ENCODE measurements at regions not wholly inside any gene's neighbourhood (a gene's known extent, or its start where the extent isn't known, plus 50 kb on each side); places are given as distances from the start of the nearest gene placed in this dataset.
"Not testable (repeated sequence)": the region's sequence is repeated elsewhere in the genome, so short reads cannot be mapped to it uniquely, and the experiment has no call there.

DNA sequence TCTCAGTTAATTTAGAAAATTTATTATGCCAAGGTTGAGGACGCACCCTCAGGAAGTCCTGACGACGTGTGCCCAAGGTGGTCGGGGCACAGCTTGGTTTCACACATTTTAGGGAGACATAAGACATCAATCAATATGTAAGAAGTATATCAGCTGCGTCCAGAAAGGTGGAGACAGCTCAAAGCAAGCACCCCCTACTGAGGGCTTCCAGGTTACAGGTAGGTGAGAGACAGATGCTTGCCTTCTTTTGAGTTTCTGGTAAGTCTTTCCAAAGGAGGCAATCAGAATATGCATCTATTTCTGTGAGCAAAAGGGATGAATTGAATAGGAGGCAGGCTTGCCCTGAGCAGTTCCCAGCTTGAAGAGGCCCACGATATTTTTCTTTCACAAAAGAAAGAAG is 614.3 kb downstream of the XPNPEP1 start:
- in situ Hi-C loops (cut with HindIII; ENCODE audit: low sequenced_read_pairs) = no loop called here

- in situ Hi-C loops (cut with HindIII; ENCODE audit: low sequenced_read_pairs) = not testable (repeated sequence)
These were observed 616.2 kb downstream of the XPNPEP1 start for GRCh38 chr10:109307102-109307501.

DNA sequence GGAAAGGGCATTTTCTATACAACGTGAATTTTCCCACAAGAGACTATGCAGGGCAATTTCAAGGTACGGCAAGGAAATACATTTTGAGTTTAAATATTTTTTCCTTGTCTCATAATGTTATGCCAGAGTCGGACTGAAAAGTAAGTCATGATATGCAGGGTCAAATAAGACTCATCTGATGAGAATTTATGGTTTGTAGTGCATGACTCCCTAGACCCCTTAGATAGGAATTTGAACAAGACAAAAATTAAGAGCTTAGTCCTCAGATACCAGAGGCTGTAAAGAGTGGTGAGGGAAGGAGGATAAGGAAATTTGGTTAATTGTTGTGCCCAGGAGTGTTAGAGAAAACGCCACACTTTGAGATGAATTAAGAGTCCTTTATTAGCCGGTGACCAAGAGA is 616.6 kb downstream of the XPNPEP1 start:
- in situ Hi-C loops (cut with HindIII; ENCODE audit: low sequenced_read_pairs) = no loop called here

- in situ Hi-C loops (cut with HindIII; ENCODE audit: low sequenced_read_pairs) = no loop called here
These were observed 635.5 kb downstream of the XPNPEP1 start for GRCh38 chr10:109287858-109288257.

DNA sequence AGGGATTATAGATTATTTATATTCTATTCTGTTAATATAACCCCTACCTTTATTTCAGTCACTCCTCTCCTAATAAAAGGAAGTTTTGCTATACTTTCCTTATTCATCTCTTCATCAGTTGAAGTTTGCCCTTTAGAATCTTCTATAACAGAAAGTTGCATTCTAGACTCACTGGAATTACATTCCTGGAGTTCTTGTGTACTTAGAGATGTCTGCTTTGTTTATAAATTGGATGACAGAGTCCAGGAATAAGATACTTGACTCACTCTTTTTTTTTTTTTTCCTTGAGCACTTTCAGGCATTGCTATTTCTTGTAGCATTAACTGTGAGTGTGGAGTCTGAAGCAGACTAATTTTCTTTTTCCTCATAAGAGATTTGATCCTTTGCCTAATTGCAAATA is 640.8 kb downstream of the XPNPEP1 start:
- in situ Hi-C loops (cut with HindIII; ENCODE audit: low sequenced_read_pairs) = no loop called here

DNA sequence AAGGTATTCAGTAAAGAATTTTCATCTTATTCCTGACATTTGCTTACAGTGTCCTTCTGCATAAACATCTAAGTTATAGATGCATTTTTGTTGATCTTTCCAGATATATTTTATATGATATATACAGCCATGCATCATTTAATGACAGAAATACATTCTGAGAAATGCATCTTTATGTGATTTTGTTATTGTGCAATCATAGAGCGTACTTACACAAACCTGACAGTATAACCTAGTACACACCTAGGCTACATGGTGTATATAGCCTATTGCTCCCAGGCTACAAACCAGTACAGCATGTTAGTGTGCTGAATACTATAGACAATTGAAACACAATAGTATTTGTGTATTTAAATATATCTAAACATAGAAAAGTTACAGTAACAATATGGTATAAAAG is 642.0 kb downstream of the XPNPEP1 start:
- in situ Hi-C loops (cut with HindIII; ENCODE audit: low sequenced_read_pairs) = no loop called here

DNA sequence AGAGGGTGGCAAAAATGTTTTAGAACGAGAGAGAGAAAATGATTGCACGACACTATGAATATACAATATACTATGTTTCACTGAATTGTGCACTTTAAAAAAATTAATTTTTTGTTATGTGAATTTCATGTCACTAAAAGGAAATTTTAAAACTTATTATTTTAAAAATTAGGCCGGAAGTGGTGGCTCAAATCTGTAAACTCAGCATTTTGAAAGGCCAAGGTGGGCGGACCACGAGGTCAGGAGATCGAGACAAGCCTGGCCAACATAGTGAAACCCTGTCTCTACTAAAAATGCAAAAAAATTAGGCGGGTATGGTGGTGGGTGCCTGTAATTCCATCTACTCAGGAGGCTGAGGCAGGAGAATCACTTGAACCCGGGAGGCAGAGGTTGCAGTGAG is 642.5 kb downstream of the XPNPEP1 start:
- in situ Hi-C loops (cut with HindIII; ENCODE audit: low sequenced_read_pairs) = no loop called here

DNA sequence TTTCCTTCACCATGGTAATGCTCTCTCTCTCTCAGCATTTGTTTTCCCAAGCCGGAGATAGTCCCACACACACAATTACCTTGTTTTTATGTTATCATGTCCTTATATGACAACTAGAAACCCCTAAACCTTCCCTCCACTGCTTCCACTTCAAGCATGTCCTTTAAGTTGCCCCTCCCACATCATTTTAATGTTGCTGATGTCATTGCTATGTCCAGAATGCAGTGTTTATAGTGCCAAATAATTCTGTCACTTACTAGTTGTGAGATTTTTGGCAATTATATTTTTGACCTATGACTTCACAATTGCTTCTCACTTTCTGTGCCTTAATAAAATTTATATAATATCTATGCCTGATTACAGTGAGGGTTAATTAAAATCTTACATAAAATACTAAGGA is 645.9 kb downstream of the XPNPEP1 start:
- in situ Hi-C loops (cut with HindIII; ENCODE audit: low sequenced_read_pairs) = no loop called here

DNA sequence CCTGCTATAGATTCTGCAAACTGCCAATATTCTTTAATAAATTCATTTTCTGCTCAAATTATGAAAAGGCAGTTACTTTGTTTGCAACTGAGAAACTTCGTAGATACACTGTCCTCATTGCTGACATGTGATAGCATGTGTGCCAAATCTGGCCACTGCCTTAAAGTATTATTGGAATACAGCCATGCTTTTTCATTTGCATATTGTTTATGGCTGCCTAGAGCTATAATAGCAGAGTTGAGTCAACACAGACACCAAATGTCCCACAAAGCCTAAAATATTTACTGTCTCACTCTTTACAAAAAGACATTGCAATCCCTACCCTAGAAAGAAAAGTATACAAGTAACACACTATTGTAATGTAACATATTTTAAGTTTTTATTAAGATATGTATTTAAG is 647.4 kb downstream of the XPNPEP1 start:
- in situ Hi-C loops (cut with HindIII; ENCODE audit: low sequenced_read_pairs) = no loop called here

GRCh38 chr10:109274681-109275080 is 648.6 kb downstream of the XPNPEP1 start:
- in situ Hi-C loops (cut with HindIII; ENCODE audit: low sequenced_read_pairs) = no loop called here

GRCh38 chr10:109270173-109270572 is 653.1 kb downstream of the XPNPEP1 start:
- in situ Hi-C loops (cut with HindIII; ENCODE audit: low sequenced_read_pairs) = no loop called here

GRCh38 chr10:109264004-109264403 is 659.3 kb downstream of the XPNPEP1 start:
- in situ Hi-C loops (cut with HindIII; ENCODE audit: low sequenced_read_pairs) = no loop called here

GRCh38 chr10:109261231-109261630 is 662.1 kb downstream of the XPNPEP1 start:
- in situ Hi-C loops (cut with HindIII; ENCODE audit: low sequenced_read_pairs) = no loop called here

DNA sequence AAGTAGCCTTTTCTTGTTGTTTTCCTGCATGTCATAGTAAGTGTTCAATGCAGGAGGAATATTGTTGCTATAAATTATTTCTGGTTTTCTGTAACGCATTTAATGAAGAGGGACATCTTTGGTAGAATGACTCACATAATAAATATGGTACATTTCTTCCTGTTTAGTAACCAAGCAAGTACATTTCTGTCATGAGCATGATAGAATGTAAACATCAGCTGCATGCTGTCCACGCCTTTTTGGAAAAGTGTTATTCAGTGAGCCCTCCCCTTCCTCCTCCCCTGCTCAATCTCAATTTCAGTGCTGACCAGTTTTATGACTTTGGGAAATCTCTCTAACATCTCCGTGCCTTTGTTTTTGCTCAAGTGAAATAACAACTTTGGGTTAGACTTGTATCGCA is 664.0 kb downstream of the XPNPEP1 start:
- in situ Hi-C loops (cut with HindIII; ENCODE audit: low sequenced_read_pairs) = no loop called here

DNA sequence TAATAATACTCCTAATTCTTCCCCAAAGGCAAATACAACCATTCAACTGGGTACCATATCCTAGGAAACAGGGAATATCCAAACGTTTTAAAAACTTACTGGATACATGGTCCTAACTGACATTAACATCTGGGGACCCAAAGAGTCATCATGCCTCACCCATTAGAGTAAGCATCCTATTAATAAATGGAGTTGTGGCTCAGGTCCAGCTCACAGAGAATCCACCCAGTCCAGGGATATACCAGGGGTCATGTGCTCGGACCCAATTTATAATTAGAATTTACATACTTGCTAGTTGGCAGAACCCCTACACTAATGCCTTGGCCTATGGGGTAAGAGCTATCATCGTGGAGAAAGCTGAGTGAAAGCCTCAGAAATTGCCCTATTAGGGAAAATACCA is 670.0 kb downstream of the XPNPEP1 start:
- in situ Hi-C loops (cut with HindIII; ENCODE audit: low sequenced_read_pairs) = no loop called here

GRCh38 chr10:109250152-109250551 is 673.2 kb downstream of the XPNPEP1 start:
- in situ Hi-C loops (cut with HindIII; ENCODE audit: low sequenced_read_pairs) = no loop called here

- in situ Hi-C loops (cut with HindIII; ENCODE audit: low sequenced_read_pairs) = no loop called here
These were observed 675.5 kb downstream of the XPNPEP1 start for GRCh38 chr10:109247814-109248213.

DNA sequence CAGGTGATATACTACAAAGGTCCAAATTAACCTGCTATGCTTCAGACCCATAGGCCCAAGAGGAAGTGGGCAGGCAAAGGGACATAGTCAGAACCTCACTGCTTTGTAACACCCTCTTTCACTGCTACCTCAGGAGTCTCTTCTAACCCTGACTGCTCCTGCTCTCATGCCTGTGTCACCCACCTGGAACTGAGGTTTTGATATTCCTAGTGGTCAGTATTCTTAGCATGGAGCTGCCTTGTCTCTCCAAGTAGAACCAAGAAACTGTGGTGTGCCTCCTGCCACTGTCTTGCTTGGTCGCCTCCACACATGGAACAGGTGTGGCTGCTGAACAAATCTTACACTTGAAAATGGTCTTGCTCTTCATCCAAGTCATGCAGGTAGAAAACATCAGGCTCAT is 677.5 kb downstream of the XPNPEP1 start:
- in situ Hi-C loops (cut with HindIII; ENCODE audit: low sequenced_read_pairs) = no loop called here

GRCh38 chr10:109239371-109239770 is 683.9 kb downstream of the XPNPEP1 start:
- in situ Hi-C loops (cut with HindIII; ENCODE audit: low sequenced_read_pairs) = no loop called here

GRCh38 chr10:109237682-109238081 is 685.6 kb downstream of the XPNPEP1 start:
- in situ Hi-C loops (cut with HindIII; ENCODE audit: low sequenced_read_pairs) = no loop called here

GRCh38 chr10:109237050-109237449 is 686.3 kb downstream of the XPNPEP1 start:
- in situ Hi-C loops (cut with HindIII; ENCODE audit: low sequenced_read_pairs) = no loop called here

- in situ Hi-C loops (cut with HindIII; ENCODE audit: low sequenced_read_pairs) = not testable (repeated sequence)
These were observed 699.8 kb downstream of the XPNPEP1 start for GRCh38 chr10:109223533-109223932.

- in situ Hi-C loops (cut with HindIII; ENCODE audit: low sequenced_read_pairs) = no loop called here
These were observed 703.2 kb downstream of the XPNPEP1 start for GRCh38 chr10:109219935-109220605.

Measured in endothelial cell of hepatic sinusoid (primary cell).